A549 (cell line): ENCODE measurements at regions not wholly inside any gene's neighbourhood (a gene's known extent, or its start where the extent isn't known, plus 50 kb on each side); places are given as distances from the start of the nearest gene placed in this dataset.

ENCODE experiments used
- CHD4 ChIP-seq: fragments of 200-600 bp; sonication (generic); IDR thresholded peaks from 2 replicates; pipeline ENCODE4 v1.6.1; 2016; ENCODE audit warnings: antibody characterized with exemption, mild to moderate bottlenecking, borderline replicate concordance
- KDM1A ChIP-seq: fragments of 200-600 bp; sonication (generic); IDR thresholded peaks from 2 replicates; pipeline ENCODE4 v1.6.1; 2016; ENCODE audit warnings: low read depth, mild to moderate bottlenecking
- NR3C1 ChIP-seq: fragments of >200 bp; sonication (Bioruptor Twin); formaldehyde crosslinking; IDR thresholded peaks from 3 replicates; pipeline ENCODE4 v1.6.1; 2017
- TF ChIP-seq, protein P1 (sequence below): fragments of >200 bp; sonication (Bioruptor Twin); formaldehyde crosslinking; IDR thresholded peaks from 3 replicates; pipeline ENCODE4 v1.5.1; 2016

DNA sequence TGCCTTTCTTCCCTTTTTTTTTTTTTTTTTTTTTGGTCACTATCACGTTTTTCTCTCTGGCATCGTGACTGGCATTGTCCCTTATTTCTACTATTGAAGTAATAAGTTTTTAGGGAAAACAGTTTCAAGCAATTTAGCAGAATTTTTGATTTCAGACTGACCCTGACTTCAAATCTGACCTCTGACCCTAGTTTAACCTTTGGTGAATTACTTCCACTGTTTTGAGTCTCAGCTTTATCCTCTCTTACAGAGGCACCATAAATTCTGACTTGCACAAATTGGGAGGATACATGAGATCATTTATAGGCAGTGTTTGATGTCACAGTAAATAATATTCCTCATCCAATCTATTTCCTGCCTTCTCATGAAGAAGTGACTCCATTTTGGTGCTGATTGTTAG lies 187.0 kb downstream of the FASLG start:
- TF ChIP-seq, protein P1, sequence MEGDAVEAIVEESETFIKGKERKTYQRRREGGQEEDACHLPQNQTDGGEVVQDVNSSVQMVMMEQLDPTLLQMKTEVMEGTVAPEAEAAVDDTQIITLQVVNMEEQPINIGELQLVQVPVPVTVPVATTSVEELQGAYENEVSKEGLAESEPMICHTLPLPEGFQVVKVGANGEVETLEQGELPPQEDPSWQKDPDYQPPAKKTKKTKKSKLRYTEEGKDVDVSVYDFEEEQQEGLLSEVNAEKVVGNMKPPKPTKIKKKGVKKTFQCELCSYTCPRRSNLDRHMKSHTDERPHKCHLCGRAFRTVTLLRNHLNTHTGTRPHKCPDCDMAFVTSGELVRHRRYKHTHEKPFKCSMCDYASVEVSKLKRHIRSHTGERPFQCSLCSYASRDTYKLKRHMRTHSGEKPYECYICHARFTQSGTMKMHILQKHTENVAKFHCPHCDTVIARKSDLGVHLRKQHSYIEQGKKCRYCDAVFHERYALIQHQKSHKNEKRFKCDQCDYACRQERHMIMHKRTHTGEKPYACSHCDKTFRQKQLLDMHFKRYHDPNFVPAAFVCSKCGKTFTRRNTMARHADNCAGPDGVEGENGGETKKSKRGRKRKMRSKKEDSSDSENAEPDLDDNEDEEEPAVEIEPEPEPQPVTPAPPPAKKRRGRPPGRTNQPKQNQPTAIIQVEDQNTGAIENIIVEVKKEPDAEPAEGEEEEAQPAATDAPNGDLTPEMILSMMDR = no peak
- no peak for TF ChIP-seq NR3C1
- no peak for TF ChIP-seq CHD4
- TF ChIP-seq KDM1A = no peak
